Glutamatergic neuron (in vitro differentiated cells): ENCODE measurements at regions not wholly inside any gene's neighbourhood (a gene's known extent, or its start where the extent isn't known, plus 50 kb on each side); places are given as distances from the start of the nearest gene placed in this dataset.

Source experiments
- DNase-seq: peaks from one replicate; pipeline ENCODE4 v3.0.0; 2022
- H3K27ac Mint-ChIP-seq: one replicate; pipeline ENCODE4 v1.8.0; 2020; ENCODE audit warnings: mild to moderate bottlenecking, mixed read lengths, inconsistent platforms; ENCODE audit not compliant: unreplicated experiment
- H3K27me3 Mint-ChIP-seq: one replicate; pipeline ENCODE4 v1.8.0; 2020; ENCODE audit warnings: mild to moderate bottlenecking, moderate library complexity, mixed read lengths, inconsistent platforms; ENCODE audit not compliant: unreplicated experiment
- H3K36me3 Mint-ChIP-seq: one replicate; pipeline ENCODE4 v1.8.0; 2020; ENCODE audit warnings: mild to moderate bottlenecking, mixed read lengths, inconsistent platforms; ENCODE audit not compliant: unreplicated experiment
- H3K4me1 Mint-ChIP-seq: one replicate; pipeline ENCODE4 v1.8.0; 2020; ENCODE audit warnings: mild to moderate bottlenecking, low read depth, mixed read lengths, inconsistent platforms; ENCODE audit not compliant: unreplicated experiment
- H3K4me3 Mint-ChIP-seq: one replicate; pipeline ENCODE4 v1.8.0; 2020; ENCODE audit warnings: mild to moderate bottlenecking, mixed read lengths, inconsistent platforms; ENCODE audit not compliant: unreplicated experiment
- H3K9me3 Mint-ChIP-seq: one replicate; pipeline ENCODE4 v1.8.0; 2020; ENCODE audit warnings: mild to moderate bottlenecking, moderate library complexity, mixed read lengths, inconsistent platforms; ENCODE audit not compliant: unreplicated experiment
- CTCF ChIP-seq: fragments of 200-600 bp; sonication (generic); IDR thresholded peaks from one replicate; pipeline ENCODE4 v1.5.0; 2021; ENCODE audit not compliant: partially characterized antibody, unreplicated experiment

GRCh38 chr9:81860581-81860980, 67.6 kb upstream of the SPATA31D4 start:
- H3K4me1 Mint-ChIP-seq: no peaks in the 10 kb centered on the region
- no peak overlapping the region for H3K27ac Mint-ChIP-seq
- no peak overlapping the region for H3K4me3 Mint-ChIP-seq
- no peaks in the 10 kb centered on the region for H3K9me3 Mint-ChIP-seq
- H3K27me3 Mint-ChIP-seq: peaks cover 5% of the 10 kb centered on the region
- H3K36me3 Mint-ChIP-seq: no peaks in the 10 kb centered on the region
- no peak for DNase-seq
- no peak for TF ChIP-seq CTCF

- H3K4me3 Mint-ChIP-seq: no peak overlapping the region
- peaks cover 5% of the 10 kb centered on the region for H3K27me3 Mint-ChIP-seq
- no peaks in the 10 kb centered on the region for H3K9me3 Mint-ChIP-seq
- TF ChIP-seq CTCF: no peak
- no peak overlapping the region for H3K27ac Mint-ChIP-seq
- no peak for DNase-seq
- no peaks in the 10 kb centered on the region for H3K4me1 Mint-ChIP-seq
- no peaks in the 10 kb centered on the region for H3K36me3 Mint-ChIP-seq
Observed at GRCh38 chr9:81861644-81862043, 66.6 kb upstream of the SPATA31D4 start.

- H3K9me3 Mint-ChIP-seq: no peaks in the 10 kb centered on the region
- no peak overlapping the region for H3K4me3 Mint-ChIP-seq
- no peak for TF ChIP-seq CTCF
- no peaks in the 10 kb centered on the region for H3K27me3 Mint-ChIP-seq
- H3K36me3 Mint-ChIP-seq: no peaks in the 10 kb centered on the region
- no peaks in the 10 kb centered on the region for H3K4me1 Mint-ChIP-seq
- H3K27ac Mint-ChIP-seq: no peak overlapping the region
- DNase-seq: no peak
Observed at GRCh38 chr9:81868145-81868544, 60.1 kb upstream of the SPATA31D4 start.

DNA sequence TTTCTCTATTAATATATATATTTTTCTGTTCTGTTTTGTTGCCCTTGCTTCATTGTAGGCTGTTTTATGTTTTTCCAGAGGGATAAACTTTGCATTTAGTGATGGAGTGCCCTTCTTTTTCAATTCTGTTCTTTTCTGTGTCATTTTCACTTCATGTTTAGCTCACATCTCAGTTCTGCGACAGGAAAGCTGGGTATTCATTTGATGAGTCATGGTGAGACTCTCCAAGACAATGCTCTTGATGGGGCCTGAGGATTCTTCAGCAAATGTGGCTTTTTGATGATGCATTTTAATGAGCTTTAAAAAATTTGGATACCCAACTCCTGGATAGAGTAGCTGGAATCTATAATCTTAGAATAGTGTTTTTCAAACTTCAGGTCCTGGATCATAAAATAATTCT, 56.5 kb upstream of the SPATA31D4 start:
- Mint-ChIP-seq H3K36me3 (no peaks in the 10 kb centered on the region), H3K4me3 (no peak overlapping the region), H3K9me3 (no peaks in the 10 kb centered on the region), H3K4me1 (no peaks in the 10 kb centered on the region), H3K27me3 (no peaks in the 10 kb centered on the region), H3K27ac (no peak overlapping the region)
- no peak for DNase-seq
- TF ChIP-seq CTCF: no peak

DNA sequence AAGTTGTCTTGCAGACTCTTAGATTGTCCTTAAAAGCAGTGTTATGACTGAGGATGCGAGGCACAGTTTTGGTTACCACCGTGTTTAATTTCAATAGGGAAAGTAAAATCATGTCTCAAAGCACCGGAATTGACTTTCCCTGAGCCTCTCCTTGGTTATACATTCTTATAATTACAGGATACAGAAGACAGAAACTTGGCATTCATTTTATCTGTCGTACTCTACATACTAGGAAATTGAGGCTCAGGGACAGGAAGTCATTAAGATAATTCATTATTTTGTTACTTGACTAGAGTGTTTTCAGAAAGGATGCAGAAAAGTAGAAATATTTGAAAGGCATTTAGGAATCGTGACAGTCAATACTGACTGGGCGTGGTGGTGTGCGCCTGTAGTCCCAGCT, 54.0 kb upstream of the SPATA31D4 start:
- no peak for DNase-seq
- no peaks in the 10 kb centered on the region for H3K27me3 Mint-ChIP-seq
- TF ChIP-seq CTCF: no peak
- no peaks in the 10 kb centered on the region for H3K9me3 Mint-ChIP-seq
- H3K4me1 Mint-ChIP-seq: no peaks in the 10 kb centered on the region
- H3K4me3 Mint-ChIP-seq: no peak overlapping the region
- H3K27ac Mint-ChIP-seq: no peak overlapping the region
- no peaks in the 10 kb centered on the region for H3K36me3 Mint-ChIP-seq
